ENCODE measurements at regions not wholly inside any gene's neighbourhood (a gene's known extent, or its start where the extent isn't known, plus 50 kb on each side); places are given as distances from the start of the nearest gene placed in this dataset.

- TF ChIP-seq CTCF (conservative IDR thresholded peaks at IDR 0.05; ENCODE audit: low read depth, low read length) (no peak), EZH2 (IDR thresholded peaks at IDR 0.05; ENCODE audit: borderline replicate concordance, low read depth, low read length, poor library complexity, severe bottlenecking) (no peak)
These were observed 140.6 kb upstream of the ZNF366 start for GRCh38 chr5:72647806-72648205.
